GM12801 (cell line): ENCODE measurements at regions not wholly inside any gene's neighbourhood (a gene's known extent, or its start where the extent isn't known, plus 50 kb on each side); places are given as distances from the start of the nearest gene placed in this dataset.

Experiments
- CTCF ChIP-seq: IDR thresholded peaks from one replicate; pipeline ENCODE4 v1.5.1; 2011; ENCODE audit warnings: control low read depth; ENCODE audit not compliant: insufficient read length; ENCODE audit errors: extremely low read depth

- TF ChIP-seq CTCF, result no peak
Observed at GRCh38 chr18:71441156-71441555, 1103.0 kb downstream of the CBLN2 start.

- TF ChIP-seq CTCF, result no peak
Observed at GRCh38 chr18:71437511-71437910, 1106.6 kb downstream of the CBLN2 start.

DNA sequence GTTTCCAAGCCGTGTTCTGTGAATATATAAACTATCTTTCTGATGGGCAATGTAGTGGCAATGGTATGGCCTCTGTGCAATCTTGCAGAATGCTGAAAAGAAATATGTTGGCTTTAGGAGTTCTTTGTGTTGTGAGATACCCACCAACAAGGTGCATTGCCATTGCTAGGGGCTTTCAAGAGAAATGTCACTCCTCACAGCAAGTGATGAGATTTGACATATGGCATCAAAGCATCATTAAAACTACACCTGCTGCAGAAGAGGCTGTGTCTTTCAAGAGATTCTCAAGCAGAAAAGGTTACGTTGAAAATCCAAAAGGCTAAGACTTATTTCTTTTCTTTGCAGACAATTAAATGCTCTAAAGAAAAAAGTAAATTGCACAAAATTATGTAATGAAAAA lies 1110.8 kb downstream of the CBLN2 start:
- TF ChIP-seq CTCF, result no peak

DNA sequence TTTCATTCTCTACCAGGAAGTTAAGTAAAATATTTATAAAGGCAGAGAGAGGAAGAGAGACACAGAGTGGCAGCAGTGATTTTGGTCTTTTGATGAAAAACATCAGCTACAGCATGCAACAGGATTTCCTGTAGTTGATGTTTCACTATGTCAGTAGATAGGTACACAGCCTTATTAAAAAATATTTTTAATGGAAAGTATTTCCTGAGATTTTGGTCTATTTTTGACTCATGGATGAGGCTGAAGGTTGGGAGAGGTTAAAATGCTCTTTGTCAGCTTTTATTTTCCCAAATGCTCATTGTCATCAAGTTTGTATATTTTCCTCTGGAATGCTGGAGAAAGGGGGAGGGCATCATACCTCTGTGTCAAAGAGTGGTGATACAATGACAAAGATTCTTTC lies 1112.5 kb downstream of the CBLN2 start:
- TF ChIP-seq CTCF, result no peak

DNA sequence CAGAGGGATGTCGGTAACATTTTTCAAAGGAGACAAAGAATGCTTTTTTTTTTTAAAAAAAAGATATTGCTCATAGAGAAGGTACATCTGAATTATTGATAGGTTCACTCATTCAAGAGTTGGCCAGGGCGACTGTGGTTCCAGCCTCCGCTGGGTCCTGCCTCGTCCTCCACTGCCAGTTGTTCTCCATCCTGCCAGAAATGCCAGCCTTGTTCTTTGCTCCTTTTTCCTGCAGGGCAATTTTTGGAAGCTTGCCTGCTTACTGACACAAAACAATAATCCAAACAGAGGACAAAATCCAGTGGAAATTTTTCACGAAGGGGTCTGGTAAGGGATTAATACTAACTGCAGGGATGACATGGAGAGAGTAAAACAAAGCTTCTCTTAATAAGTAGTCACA lies 1113.0 kb downstream of the CBLN2 start:
- TF ChIP-seq CTCF, result no peak

- no peak for TF ChIP-seq CTCF
Observed at GRCh38 chr18:71426441-71426840, 1117.7 kb downstream of the CBLN2 start.

GRCh38 chr18:71405169-71405809 lies 1116.4 kb downstream of the SOCS6 start:
- no peak for TF ChIP-seq CTCF
